ENCODE measurements at regions not wholly inside any gene's neighbourhood (a gene's known extent, or its start where the extent isn't known, plus 50 kb on each side); places are given as distances from the start of the nearest gene placed in this dataset.

GRCh38 chr5:56460681-56461191 is 227.6 kb upstream of the ANKRD55 start:
- DNase-seq, result peak; percentile 66
- ChIA-PET POLR2A (interaction anchor here (1.0 to 1.9 kb wide), 2 partner anchors 20 to 253 kb away, joined by 4 to 8 read pairs; no protein-coding TSS in a partner anchor), CTCF (interaction anchor here (1.1 to 1.5 kb wide), 3 partner anchors 16 to 190 kb away, joined by 3 to 4 read pairs (median 4); no protein-coding TSS in a partner anchor)
- H3K27ac ChIP-seq (ENCODE audit: low read depth in 2 of 2, low read length in 1 of 2), result peak overlapping the region; percentile 41 to 99; a peak in 3 of 4 replicates
- no peaks in the 10 kb centered on the region for H4K20me1 ChIP-seq (ENCODE audit: insufficient read depth)
- peaks cover 22 to 46% of the 10 kb centered on the region in 2 experiments; a peak in 3 of 4 replicates for H3K4me1 ChIP-seq (ENCODE audit: control insufficient read depth in 1 of 2, insufficient read depth in 2 of 2, low read depth in 1 of 2, low read length in 1 of 2)
- no peaks in the 10 kb centered on the region for H3K9me3 ChIP-seq
- H3K4me3 ChIP-seq (ENCODE audit: low read depth in 2 of 2, low read length in 1 of 2), result no peak overlapping the region
- no peak overlapping the region for H3K9ac ChIP-seq
- WGBS (ENCODE audit: low lambda C conversion rate), result 12% methylated on average over 5 of the region's 5 CpGs
- H3F3A ChIP-seq (replicated peaks; ENCODE audit: insufficient read depth), result peaks cover 12% of the 10 kb centered on the region
- no peaks in the 10 kb centered on the region for H3K36me3 ChIP-seq (replicated peaks in 1 of 2; ENCODE audit: control insufficient read depth in 1 of 2, insufficient read depth in 2 of 2, low read length in 1 of 2)
- peak overlapping the region; percentile 45; the same call in 1 of the 2 replicates for H3K4me2 ChIP-seq
- H2AFZ ChIP-seq (ENCODE audit: low read depth), result peak overlapping the region; percentile 27; the same call in 1 of the 2 replicates
- H3K79me2 ChIP-seq (ENCODE audit: insufficient read depth), result no peaks in the 10 kb centered on the region
- H3K27me3 ChIP-seq (ENCODE audit: insufficient read depth), result no peaks in the 10 kb centered on the region
- no peaks in the 10 kb centered on the region for H3K9me2 ChIP-seq
- TF ChIP-seq NRF1 (IDR thresholded peaks at IDR 0.05; ENCODE audit: low read depth, low read length) (no peak), RFX5 (IDR thresholded peaks at IDR 0.05; ENCODE audit: low read length) (peak; percentile 10; the same call in 1 of the 2 replicates), JUND (IDR thresholded peaks at IDR 0.05) (no peak), MXI1 (IDR thresholded peaks at IDR 0.05; ENCODE audit: low read depth, low read length) (0 out of 2 replicates have a peak, but pooled peaks have one; percentile 29), TAF1 (IDR thresholded peaks at IDR 0.05; ENCODE audit: borderline replicate concordance, low read depth, low read length) (no peak), SMC3 (IDR thresholded peaks at IDR 0.05; ENCODE audit: low read depth, low read length) (no peak; the same call in 1 of the 2 replicates), IRF3 (IDR thresholded peaks at IDR 0.05; ENCODE audit: low read depth, low read length) (no peak), CTCF (IDR thresholded peaks at IDR 0.05) (no peak), TEAD4 (IDR thresholded peaks at IDR 0.05; ENCODE audit: borderline replicate concordance, insufficient read depth) (no peak), MAX (IDR thresholded peaks at IDR 0.05; ENCODE audit: low read depth) (no peak), FOSL2 (IDR thresholded peaks at IDR 0.05; ENCODE audit: borderline replicate concordance, low read depth) (no peak), PBX3 (IDR thresholded peaks at IDR 0.05) (peak; percentile 38), POLR2AphosphoS5 (IDR thresholded peaks at IDR 0.05; ENCODE audit: low read depth, low read length) (peak; percentile 20; the same call in 1 of the 2 replicates), RXRA (IDR thresholded peaks at IDR 0.05; ENCODE audit: borderline replicate concordance, low read depth) (no peak), FOXM1 (IDR thresholded peaks at IDR 0.05; ENCODE audit: low read depth) (no peak), YY1 (IDR thresholded peaks at IDR 0.05; ENCODE audit: low read depth) (no peak), GATA2 (CRISPR knock-in tag; IDR thresholded peaks at IDR 0.05) (peak; percentile 86), ELF1 (IDR thresholded peaks at IDR 0.05) (no peak), TCF12 (IDR thresholded peaks at IDR 0.05) (peak; percentile 43; the same call in 1 of the 2 replicates), NFIC (IDR thresholded peaks at IDR 0.05; ENCODE audit: borderline replicate concordance) (0 out of 2 replicates have a peak, but pooled peaks have one; percentile 26), SIN3A (IDR thresholded peaks at IDR 0.05; ENCODE audit: borderline replicate concordance, low read depth, low read length) (no peak), EP300 (IDR thresholded peaks at IDR 0.05; ENCODE audit: borderline replicate concordance in 1 of 2, low read depth in 1 of 2, low read length in 1 of 2) (peak in 1 of 2 experiments; percentile 95; a peak in 2 of 4 replicates), ZBTB33 (IDR thresholded peaks at IDR 0.05; ENCODE audit: borderline replicate concordance, low read depth) (no peak), MEF2A (IDR thresholded peaks at IDR 0.05; ENCODE audit: borderline replicate concordance, low read depth) (no peak), GABPA (IDR thresholded peaks at IDR 0.05; ENCODE audit: low read depth) (no peak)
